ENCODE measurements at regions not wholly inside any gene's neighbourhood (a gene's known extent, or its start where the extent isn't known, plus 50 kb on each side); places are given as distances from the start of the nearest gene placed in this dataset.

DNA sequence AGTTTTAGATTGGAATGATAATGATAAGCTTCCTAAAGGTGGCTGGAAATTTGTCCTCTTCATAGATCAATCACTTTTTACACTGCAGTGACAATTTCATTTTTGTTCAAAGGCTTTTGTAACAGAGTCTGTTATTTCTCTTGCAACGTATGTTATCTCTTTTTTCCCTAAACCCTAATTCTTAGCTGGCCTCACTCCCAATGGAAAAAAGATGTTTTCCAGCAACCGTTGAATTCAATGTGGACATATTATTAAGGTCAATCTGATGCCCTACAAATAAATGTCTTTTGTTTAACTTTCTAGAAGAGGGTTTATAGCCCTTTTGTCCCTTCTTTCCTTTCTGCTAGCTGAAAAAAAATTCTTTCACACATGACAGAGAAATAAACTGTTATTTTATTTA lies 192.7 kb upstream of the NWD2 start:
- Mint-ChIP-seq H3K4me1 (no peaks in the 10 kb centered on the region), H3K27ac (no peak overlapping the region), H3K9me3 (peaks cover 0 to 12% (median 2%) of the 10 kb centered on the region in 9 donors), H3K27me3 (peaks cover 0 to 22% (median 2%) of the 10 kb centered on the region in 5 donors), H3K36me3 (no peaks in the 10 kb centered on the region), H3K4me3 (no peak overlapping the region)
- DNase-seq (no peak), ATAC-seq (no peak)
- POLR2A ChIA-PET = no interaction called here

DNA sequence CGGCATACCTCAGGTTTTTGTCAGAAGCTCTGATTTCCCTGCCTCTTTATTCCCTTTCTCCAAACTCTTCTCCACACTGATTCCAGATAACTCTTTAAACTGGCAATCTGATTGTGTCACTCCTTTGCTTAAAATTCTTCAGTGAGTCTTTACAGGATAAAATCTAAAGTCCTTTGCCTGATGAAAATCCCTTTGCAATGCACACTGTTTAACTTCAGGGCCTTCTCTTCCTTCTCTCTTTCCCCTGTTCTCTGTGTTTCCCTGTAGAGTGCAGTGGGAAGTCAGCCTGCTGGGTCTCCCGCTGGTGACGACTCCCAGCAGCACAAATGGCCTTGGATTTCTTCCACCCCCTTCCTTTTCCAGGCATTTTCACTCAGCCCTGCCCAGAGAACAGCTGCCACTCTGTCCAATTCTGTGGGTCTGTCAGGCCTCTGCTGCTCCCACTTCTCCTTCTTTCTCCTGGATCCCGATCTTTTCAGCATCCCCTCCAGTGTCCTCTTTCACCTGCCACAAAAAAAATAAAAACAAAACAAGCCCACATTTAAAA lies 189.9 kb upstream of the NWD2 start:
- peaks cover 0 to 7% (median 0%) of the 10 kb centered on the region in 9 donors for H3K9me3 Mint-ChIP-seq
- POLR2A ChIA-PET = no interaction called here
- no peaks in the 10 kb centered on the region for H3K4me1 Mint-ChIP-seq
- peaks cover 0 to 10% (median 0%) of the 10 kb centered on the region in 5 donors for H3K27me3 Mint-ChIP-seq
- H3K27ac Mint-ChIP-seq = no peak overlapping the region
- DNase-seq (no peak), ATAC-seq (no peak)
- no peaks in the 10 kb centered on the region for H3K36me3 Mint-ChIP-seq
- no peak overlapping the region for H3K4me3 Mint-ChIP-seq

DNA sequence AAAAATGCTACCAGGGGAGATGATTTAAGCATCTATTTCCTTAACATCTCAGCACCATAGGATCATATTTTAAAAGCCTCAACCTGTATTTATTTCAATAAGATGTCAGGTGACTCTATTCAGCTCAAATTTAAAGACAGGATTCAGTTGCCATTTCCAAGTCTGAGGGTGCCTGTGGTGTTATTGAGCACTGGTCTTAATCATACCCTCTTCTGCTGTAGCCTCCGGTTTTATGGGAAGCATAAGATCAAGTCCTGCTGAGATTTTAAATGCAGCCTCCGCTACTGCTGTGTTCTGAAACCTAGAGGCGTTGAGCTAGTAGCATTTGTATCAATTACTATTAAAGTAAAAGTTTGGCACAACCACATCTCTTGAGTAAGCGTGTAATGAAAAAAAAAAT lies 185.7 kb upstream of the NWD2 start:
- Mint-ChIP-seq H3K9me3 (peaks cover 0 to 7% (median 0%) of the 10 kb centered on the region in 9 donors), H3K36me3 (no peaks in the 10 kb centered on the region), H3K27ac (no peak overlapping the region), H3K4me1 (no peaks in the 10 kb centered on the region), H3K4me3 (no peak overlapping the region), H3K27me3 (peaks cover 0 to 10% (median 0%) of the 10 kb centered on the region in 5 donors)
- ATAC-seq (no peak), DNase-seq (no peak)
- POLR2A ChIA-PET = no interaction called here

DNA sequence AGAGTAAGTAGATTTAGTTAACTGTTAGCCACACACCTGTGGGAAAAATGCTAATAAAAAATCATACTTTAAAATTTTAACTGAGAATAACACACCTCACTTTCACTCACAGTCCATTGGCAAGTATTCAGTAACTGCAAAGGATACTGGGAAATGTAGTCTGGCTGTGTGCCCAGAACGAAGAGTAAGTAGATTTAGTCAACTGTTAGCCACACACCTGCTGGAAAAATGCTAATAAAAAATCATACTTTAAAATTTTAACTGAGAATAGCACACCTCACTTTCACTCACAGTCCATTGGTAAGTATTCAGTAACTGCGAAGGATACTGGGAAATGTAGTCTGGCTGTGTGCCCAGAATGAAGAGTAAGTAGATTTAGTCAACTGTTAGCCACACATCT lies 178.4 kb upstream of the NWD2 start:
- Mint-ChIP-seq H3K4me3 (no peak overlapping the region), H3K36me3 (no peaks in the 10 kb centered on the region), H3K27ac (no peak overlapping the region), H3K27me3 (peaks cover 0 to 2% (median 0%) of the 10 kb centered on the region in 5 donors), H3K9me3 (peaks cover 0 to 3% (median 0%) of the 10 kb centered on the region in 9 donors), H3K4me1 (no peaks in the 10 kb centered on the region)
- no peak for DNase-seq
- ATAC-seq = no peak
- POLR2A ChIA-PET = no interaction called here

DNA sequence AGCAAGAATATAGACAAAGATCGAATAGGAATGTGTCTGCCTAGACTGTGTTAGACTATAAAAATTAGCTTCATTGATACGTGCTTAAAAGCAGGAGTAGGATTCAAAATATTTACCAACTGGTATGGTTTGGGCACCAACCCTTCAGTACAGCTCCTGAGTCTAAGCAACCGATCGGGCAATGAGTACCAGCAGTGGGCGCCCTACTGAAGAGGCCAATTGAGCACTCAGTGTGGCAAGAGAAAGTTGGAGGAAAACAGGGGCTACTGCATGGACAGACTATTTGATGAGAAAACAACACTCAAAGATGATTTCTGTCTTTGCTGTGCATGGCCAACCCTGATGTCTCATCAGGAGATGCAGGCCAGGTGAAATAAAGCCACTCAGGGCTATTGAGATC lies 176.0 kb upstream of the NWD2 start:
- Mint-ChIP-seq H3K4me3 (no peak overlapping the region), H3K36me3 (no peaks in the 10 kb centered on the region), H3K27me3 (peaks cover 0 to 5% (median 0%) of the 10 kb centered on the region in 5 donors), H3K27ac (no peak overlapping the region), H3K9me3 (peaks cover 0 to 3% (median 0%) of the 10 kb centered on the region in 9 donors), H3K4me1 (peaks cover 3 to 8% (median 5%) of the 10 kb centered on the region in 4 donors)
- DNase-seq (no peak), ATAC-seq (no peak)
- POLR2A ChIA-PET = no interaction called here

DNA sequence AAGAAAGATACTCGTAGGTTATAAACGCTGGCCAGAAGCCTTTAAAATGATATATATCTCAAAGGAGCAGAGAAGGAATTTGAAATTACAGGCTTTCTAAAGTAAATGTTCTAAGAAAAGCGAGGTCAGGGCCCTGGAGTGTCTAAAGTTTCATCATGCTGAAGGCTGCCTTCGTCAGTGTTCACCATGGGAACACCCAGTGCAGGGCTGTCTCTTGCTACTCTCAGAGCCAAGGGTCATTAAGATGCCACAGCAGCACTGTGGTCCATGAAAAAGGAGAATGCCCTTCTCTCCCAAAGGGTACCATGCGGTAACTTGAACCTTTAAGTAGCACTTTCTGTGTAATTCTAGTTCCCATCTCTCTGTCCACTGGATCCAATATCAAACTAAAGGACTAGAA lies 174.5 kb upstream of the NWD2 start:
- POLR2A ChIA-PET = no interaction called here
- H3K9me3 Mint-ChIP-seq = peaks cover 0 to 3% (median 0%) of the 10 kb centered on the region in 9 donors
- H3K27me3 Mint-ChIP-seq = peaks cover 0 to 5% (median 0%) of the 10 kb centered on the region in 5 donors
- ATAC-seq (no peak), DNase-seq (no peak)
- no peak overlapping the region for H3K27ac Mint-ChIP-seq
- H3K36me3 Mint-ChIP-seq = no peaks in the 10 kb centered on the region
- peaks cover 3 to 8% (median 5%) of the 10 kb centered on the region in 4 donors for H3K4me1 Mint-ChIP-seq
- no peak overlapping the region for H3K4me3 Mint-ChIP-seq

DNA sequence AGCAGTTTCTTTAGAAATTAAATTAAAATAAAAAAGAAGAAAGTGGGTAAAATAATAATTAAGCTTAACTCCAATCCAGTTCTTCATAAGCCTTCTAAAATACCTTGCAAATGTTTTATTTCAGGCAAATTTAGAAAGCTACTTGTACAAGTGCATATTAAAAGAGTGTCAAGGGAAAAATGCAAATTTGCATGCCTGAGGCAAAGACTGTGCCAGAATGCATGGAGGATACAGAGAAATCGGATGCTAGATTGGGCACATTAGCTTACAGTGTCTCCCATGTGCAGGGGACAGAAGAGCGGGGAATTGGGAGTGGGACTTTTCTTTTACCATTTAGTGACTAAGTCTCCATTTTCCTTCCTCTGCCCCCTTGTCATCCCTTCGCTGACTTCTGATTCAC lies 173.0 kb upstream of the NWD2 start:
- H3K36me3 Mint-ChIP-seq = no peaks in the 10 kb centered on the region
- peaks cover 0 to 5% (median 0%) of the 10 kb centered on the region in 5 donors for H3K27me3 Mint-ChIP-seq
- DNase-seq (no peak), ATAC-seq (no peak)
- H3K9me3 Mint-ChIP-seq = peaks cover 0 to 3% (median 0%) of the 10 kb centered on the region in 9 donors
- POLR2A ChIA-PET = no interaction called here
- peaks cover 3 to 8% (median 5%) of the 10 kb centered on the region in 4 donors for H3K4me1 Mint-ChIP-seq
- H3K4me3 Mint-ChIP-seq = no peak overlapping the region
- no peak overlapping the region for H3K27ac Mint-ChIP-seq

DNA sequence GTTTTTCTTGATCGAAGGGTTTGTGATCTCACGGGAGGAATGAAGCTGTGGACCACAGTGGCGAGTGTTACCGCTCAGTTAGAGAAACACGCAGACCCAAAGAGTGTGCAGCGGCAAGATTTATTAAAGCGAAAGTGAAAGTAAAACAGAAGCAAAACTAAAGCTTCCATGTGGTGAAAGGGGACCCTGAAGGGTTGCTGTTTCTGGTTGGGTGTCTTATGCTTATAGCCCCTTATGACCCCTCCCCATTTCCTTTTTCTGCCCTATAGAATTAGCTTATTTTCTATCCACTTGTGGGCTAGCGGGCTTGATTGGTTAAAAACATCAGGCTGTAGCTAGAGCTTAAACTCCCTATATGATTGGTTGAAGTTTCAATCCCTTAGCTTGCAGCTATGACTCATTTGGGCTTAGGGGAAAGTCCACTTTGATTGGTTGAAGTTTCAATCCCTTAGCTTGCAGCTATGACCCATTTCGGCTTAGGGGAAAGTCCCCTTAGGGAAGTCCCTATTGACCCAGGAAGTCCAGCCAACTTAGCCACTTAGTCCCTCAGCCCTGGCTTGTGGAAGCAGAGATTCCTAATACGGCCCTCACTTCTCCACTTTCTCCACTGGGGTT lies 171.2 kb upstream of the NWD2 start:
- H3K4me3 Mint-ChIP-seq = peak overlapping the region in 1 of 10 donors; percentile 47
- POLR2A ChIA-PET = no interaction called here
- H3K27ac Mint-ChIP-seq = no peak overlapping the region
- peaks cover 0 to 3% (median 0%) of the 10 kb centered on the region in 9 donors for H3K9me3 Mint-ChIP-seq
- peaks cover 3 to 8% (median 5%) of the 10 kb centered on the region in 4 donors for H3K4me1 Mint-ChIP-seq
- no peak for ATAC-seq
- H3K36me3 Mint-ChIP-seq = no peaks in the 10 kb centered on the region
- H3K27me3 Mint-ChIP-seq = peaks cover 0 to 7% (median 0%) of the 10 kb centered on the region in 5 donors
- DNase-seq = no peak

DNA sequence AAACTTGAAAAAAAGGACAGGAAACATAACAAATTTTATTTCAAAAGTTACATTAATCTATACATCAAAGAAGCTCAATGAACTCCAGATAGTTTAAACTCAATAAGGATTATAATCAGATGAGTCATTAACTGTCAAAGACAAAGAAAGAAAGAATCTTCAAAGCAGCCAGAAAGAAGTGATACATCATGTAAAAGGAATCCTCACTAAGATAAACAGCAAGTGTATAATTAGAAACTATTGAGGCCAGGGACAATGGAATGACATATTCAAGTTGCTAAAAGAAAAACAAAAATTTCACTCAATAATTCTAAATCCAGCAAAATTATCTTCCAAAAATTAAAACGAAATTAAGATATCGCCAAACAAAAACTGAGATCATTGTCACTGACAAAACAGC lies 161.6 kb upstream of the NWD2 start:
- ATAC-seq = no peak
- Mint-ChIP-seq H3K27me3 (peaks cover 0 to 3% (median 0%) of the 10 kb centered on the region in 5 donors), H3K27ac (no peak overlapping the region), H3K4me1 (no peaks in the 10 kb centered on the region), H3K36me3 (peaks cover 0 to 5% (median 0%) of the 10 kb centered on the region in 3 donors), H3K9me3 (peaks cover 10 to 56% (median 24%) of the 10 kb centered on the region in 9 donors), H3K4me3 (no peak overlapping the region)
- POLR2A ChIA-PET = no interaction called here
- DNase-seq = no peak

DNA sequence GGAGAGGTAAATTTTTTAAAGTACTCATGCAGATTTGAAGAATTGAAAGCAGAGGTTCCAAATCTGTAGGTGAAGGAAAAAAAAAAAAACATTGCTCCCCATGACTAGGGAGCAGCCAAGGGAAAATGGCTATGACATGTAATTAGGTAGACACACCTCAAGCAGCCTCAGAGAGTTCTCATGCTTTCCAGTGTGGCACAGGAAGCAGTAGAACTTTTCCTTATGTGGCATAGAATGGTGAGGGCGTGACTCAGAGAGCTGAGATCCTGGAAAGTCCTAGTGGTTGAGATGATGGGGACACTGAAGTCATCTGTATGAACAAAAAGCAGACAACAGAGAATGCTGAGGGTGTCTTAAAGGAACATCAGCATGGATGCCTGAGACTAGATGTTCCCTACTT lies 148.6 kb upstream of the NWD2 start:
- Mint-ChIP-seq H3K27ac (no peak overlapping the region), H3K4me3 (no peak overlapping the region), H3K4me1 (no peaks in the 10 kb centered on the region), H3K27me3 (peaks cover 0 to 15% (median 3%) of the 10 kb centered on the region in 5 donors), H3K9me3 (peaks cover 0 to 9% (median 2%) of the 10 kb centered on the region in 9 donors), H3K36me3 (peaks cover 0 to 8% (median 0%) of the 10 kb centered on the region in 3 donors)
- POLR2A ChIA-PET = no interaction called here
- DNase-seq = no peak
- ATAC-seq = no peak

DNA sequence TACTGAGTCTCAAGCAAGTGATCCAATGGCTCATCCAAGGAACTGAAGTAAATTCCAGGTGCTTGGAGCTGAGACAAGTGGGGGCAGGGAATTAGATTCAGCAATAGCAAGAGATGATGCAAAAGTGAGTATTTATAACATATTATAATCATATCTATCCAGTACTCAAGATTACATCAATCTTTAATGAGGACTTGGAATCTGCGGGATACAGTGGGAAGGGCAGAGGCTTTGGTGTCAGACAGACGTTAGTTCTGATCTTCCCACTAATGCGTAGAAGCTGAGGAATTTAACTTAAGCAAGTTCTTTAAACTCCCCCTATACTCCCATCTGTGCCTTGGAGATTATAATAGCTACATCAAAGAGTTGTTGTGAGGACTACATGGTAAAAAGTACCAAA lies 143.4 kb upstream of the NWD2 start:
- Mint-ChIP-seq H3K9me3 (peaks cover 0 to under 1% (median 0%) of the 10 kb centered on the region in 9 donors), H3K27ac (no peak overlapping the region), H3K27me3 (peaks cover 0 to 4% (median under 1%) of the 10 kb centered on the region in 5 donors), H3K4me1 (no peaks in the 10 kb centered on the region), H3K4me3 (no peak overlapping the region), H3K36me3 (no peaks in the 10 kb centered on the region)
- DNase-seq = no peak
- ATAC-seq = no peak
- POLR2A ChIA-PET = no interaction called here

DNA sequence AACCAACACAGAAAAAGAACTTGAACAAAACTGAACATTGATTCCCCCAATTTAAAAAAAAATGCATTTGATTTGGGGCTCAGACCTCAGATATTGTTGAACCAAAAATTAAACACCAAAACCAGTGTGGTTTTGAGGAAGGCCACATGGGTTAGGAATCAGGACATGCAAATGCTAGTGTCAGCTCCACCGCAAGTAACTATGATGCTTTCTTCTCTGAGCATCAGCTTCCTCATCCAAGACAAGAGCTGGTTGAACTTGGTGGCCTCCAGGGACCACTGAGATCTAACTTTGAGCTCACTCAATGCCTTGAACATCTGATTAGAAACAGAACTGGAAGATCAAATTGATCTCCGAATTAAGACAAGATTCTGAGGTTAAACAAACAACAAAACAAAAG lies 142.9 kb upstream of the NWD2 start:
- Mint-ChIP-seq H3K27ac (no peak overlapping the region), H3K4me3 (no peak overlapping the region), H3K36me3 (no peaks in the 10 kb centered on the region), H3K27me3 (no peaks in the 10 kb centered on the region), H3K4me1 (no peaks in the 10 kb centered on the region), H3K9me3 (no peaks in the 10 kb centered on the region)
- DNase-seq (no peak), ATAC-seq (no peak)
- POLR2A ChIA-PET = no interaction called here

DNA sequence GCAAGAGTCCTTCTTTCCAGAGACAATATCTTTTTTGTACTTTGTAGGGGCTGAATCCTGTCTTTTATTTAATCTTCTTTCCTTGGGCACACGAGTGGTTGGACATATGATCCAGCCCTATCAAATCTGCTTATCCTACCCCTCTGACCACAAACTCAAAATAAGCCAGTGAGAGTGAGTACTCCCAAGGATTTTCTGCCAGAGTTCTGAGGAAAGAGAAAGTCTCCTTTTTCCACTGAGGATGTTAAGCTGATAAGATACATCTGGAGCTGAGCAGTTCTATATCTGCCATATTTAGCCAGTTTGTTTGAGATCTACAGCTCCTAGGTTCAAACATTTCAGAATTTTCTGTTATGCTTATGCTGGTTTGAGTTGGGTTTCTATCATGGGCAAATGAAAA lies 134.8 kb upstream of the NWD2 start:
- ATAC-seq = no peak
- H3K36me3 Mint-ChIP-seq = no peaks in the 10 kb centered on the region
- H3K4me1 Mint-ChIP-seq = no peaks in the 10 kb centered on the region
- DNase-seq = no peak
- POLR2A ChIA-PET = no interaction called here
- H3K27ac Mint-ChIP-seq = no peak overlapping the region
- no peak overlapping the region for H3K4me3 Mint-ChIP-seq
- peaks cover 0 to 4% (median 0%) of the 10 kb centered on the region in 9 donors for H3K9me3 Mint-ChIP-seq
- H3K27me3 Mint-ChIP-seq = peaks cover 0 to 6% (median 0%) of the 10 kb centered on the region in 5 donors

DNA sequence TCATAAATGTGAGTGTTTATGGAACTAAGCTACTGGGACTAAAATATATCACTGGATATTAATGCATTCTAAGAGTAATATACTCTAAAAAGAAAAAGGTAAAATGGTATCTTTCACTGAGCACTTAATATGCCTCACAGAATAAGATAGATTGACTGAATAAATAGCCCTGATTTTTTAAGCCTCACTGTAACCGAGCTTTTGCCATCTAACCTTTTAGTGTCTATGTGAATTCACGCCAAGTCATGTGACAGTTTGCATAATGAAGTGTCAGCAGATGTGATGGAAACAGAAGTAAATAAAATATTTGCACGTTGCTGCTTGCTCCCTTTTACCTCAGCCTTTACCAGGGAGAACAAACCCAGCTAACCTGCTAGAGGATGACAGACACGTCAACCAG lies 119.7 kb upstream of the NWD2 start:
- Mint-ChIP-seq H3K27me3 (peaks cover 0 to 6% (median 2%) of the 10 kb centered on the region in 5 donors), H3K36me3 (no peaks in the 10 kb centered on the region), H3K4me1 (no peaks in the 10 kb centered on the region), H3K4me3 (no peak overlapping the region), H3K9me3 (no peaks in the 10 kb centered on the region), H3K27ac (no peak overlapping the region)
- POLR2A ChIA-PET = no interaction called here
- no peak for ATAC-seq
- no peak for DNase-seq

Data from naive thymus-derived CD8-positive, alpha-beta T cell (primary cell).